GM19468 (cell line): ENCODE measurements at regions not wholly inside any gene's neighbourhood (a gene's known extent, or its start where the extent isn't known, plus 50 kb on each side); places are given as distances from the start of the nearest gene placed in this dataset.

Source experiments
- ATAC-seq: cut with Tn5 transposase; IDR thresholded peaks from one replicate; pipeline ENCODE4 v1.9.1; 2021; ENCODE audit warnings: mild to moderate bottlenecking, moderate library complexity, moderate number of reproducible peaks; ENCODE audit not compliant: unreplicated experiment; ENCODE audit errors: extremely low read depth

DNA sequence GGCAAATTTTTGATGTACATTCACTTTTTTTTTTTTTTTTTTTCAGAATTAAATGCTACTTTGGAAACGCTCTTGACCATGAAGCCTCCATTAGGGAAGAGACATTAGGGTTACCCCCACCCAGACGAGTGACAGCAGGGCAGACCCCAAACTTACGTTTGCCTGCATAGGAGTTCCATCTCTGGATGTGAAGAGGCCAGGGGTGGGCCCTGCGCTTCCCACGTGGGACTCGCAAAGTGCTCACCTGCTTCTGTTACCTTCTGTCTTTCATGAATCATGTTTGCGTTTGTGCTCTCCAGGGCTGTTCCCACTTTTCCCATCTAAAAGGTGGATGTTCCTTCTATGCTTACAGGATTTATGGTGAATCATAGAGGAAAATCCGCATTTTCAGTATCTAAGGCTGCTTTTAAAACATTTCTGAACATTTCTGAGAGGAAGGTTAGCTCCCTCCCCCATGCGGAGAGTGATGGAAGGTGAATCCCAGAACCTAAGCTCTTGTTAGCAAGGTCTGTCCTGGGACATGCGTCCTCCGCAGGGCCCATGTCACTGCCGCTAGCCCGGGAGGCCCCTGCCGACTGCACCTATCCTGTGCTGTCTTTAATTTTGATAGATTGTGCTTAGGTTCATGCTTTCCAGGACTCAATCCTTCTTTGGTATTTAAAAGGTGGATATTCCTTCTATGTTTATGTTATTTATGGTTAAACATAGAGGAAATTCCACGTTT is 135.7 kb upstream of the RTL1 start:
- ATAC-seq, result no peak

DNA sequence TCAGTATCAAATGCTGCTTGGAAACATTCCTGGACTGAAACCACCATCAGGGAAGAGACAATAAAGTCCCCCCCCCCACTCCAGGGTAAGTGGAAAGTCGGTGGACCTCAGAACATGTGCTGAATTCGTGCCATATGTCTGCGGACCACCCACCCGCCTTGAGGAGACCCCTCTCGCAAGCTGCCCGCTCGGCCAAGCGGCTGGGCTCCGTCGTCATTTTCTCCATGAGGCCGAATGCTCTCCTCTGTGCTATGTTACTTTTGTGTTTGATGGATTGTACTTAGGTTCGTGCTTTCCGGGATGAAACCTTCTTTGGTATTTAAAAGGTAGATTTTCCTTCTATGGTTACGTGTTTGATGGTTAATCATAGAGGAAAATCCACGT is 136.2 kb upstream of the RTL1 start:
- ATAC-seq, result no peak

GRCh38 chr14:101040538-101041442 is 137.3 kb upstream of the RTL1 start:
- no peak for ATAC-seq

- ATAC-seq, result no peak
Measured at GRCh38 chr14:101043891-101044290, 140.4 kb upstream of the RTL1 start.

GRCh38 chr14:101044741-101045140 is 141.2 kb upstream of the RTL1 start:
- no peak for ATAC-seq

DNA sequence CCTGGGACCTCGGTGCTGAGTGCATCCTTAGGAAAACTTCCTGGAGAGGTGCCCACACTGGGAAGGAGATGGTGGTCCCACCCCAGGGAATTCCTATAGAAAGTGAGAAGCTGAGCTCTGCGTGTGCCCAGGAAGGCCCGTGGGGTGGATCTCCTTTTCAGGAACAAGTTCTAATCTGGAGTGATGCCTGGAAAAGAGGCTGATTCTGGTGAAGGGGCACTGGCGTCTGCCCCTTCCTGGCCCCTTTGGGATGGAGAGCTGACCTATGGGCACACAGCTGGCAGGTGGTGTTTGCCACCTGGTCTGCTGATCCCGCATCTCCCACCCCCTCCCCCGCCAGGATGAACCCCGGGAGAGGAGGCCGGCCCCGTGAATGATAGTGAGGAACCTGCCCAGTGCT is 142.0 kb upstream of the RTL1 start:
- ATAC-seq, result no peak

DNA sequence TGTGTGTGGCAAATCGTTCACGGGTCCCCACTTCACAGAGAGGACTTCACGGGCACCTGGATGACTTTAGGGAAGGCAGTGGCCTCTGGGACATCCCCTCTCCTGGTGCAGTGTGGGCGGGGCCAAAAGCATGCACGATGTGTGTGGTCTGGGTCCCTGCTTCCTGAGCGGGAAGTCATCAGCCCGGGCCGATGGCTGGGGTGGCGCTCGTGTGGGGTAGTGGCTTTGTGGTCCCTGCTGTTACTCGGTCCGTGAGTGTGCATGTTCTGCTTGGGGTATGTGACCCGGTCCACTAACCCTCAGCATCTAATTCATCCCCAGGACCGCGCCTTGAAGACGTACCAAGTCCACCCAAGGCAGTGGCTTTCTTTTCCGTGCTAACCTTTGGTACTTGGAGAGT is 142.5 kb upstream of the RTL1 start:
- no peak for ATAC-seq

DNA sequence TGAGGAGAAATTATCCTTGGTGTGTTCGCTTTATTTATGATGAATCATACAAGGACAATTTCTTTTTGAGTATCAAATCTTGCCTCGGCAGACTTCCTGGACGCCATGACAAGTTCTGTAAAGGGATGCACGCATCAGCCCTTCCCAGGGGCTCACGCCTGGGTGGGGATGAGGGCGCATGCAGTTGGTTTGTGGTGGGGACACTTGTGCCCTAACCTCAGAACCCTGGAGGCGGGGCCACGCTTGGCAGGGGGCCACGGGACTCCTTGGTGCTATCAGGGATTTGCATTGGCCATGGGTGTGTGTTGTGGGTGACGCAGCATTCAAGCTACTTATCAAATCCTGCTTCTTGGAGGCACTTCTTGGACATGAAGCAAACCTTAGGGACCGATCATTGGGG is 143.8 kb upstream of the RTL1 start:
- ATAC-seq, result no peak

- ATAC-seq, result no peak
Measured at GRCh38 chr14:101048766-101049165, 145.2 kb upstream of the RTL1 start.

DNA sequence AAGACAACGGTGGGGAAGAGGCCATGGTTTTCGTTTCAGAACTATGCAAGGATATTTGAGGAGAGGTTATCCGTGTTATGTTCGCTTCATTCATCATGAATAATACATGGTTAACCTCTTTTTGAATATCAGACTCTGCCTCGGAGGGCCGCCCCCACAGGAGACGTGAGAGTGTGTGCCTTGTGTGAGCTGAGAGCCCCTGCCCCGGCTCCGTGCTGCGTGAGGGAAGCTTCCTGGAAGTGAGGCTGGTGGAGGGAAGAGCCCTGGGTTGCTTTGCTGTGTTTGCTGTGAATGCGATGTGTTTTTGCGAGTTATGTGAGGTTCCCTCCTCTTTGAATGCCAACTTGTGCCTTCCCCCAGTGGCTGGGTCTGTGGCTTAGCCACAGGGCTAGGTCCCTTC is 146.0 kb upstream of the RTL1 start:
- no peak for ATAC-seq

- no peak for ATAC-seq
Measured at GRCh38 chr14:101049942-101050341, 146.4 kb upstream of the RTL1 start.

- no peak for ATAC-seq
Measured at GRCh38 chr14:101050901-101051490, 147.5 kb upstream of the RTL1 start.

GRCh38 chr14:101054671-101055070 is 151.1 kb upstream of the RTL1 start:
- ATAC-seq, result no peak

GRCh38 chr14:101055106-101055662 is 151.7 kb upstream of the RTL1 start:
- no peak for ATAC-seq

DNA sequence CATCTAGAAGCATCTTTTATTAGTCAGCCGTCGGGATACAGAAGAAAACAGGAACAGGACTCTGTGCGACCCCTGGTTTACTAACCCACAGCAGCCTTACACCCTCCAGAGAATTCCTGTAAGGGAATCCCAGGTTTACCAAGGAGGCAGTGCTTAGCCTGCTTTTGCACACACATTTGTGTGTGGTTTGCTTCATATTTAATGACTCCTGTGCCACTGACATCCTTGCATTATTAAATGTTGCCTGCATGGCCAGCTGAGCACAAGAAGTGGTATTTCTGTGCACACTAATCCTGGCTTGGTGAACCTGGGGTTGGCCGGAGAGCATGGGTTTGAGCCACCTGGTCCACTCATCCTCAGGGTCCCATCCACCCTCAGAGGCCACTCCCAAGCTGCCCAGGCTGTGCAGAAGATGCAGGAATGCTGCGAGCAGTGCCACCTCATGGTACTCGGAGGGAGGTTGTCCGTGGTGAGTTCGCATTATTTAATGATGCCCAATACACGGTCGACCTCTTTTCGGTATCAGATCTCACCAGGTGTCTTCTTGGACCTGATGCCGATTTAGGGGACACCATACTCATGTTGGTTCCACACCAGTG is 152.4 kb upstream of the RTL1 start:
- ATAC-seq, result no peak

- no peak for ATAC-seq
Measured at GRCh38 chr14:101056446-101056845, 152.9 kb upstream of the RTL1 start.

- ATAC-seq, result no peak
Measured at GRCh38 chr14:101057394-101057793, 153.9 kb upstream of the RTL1 start.

DNA sequence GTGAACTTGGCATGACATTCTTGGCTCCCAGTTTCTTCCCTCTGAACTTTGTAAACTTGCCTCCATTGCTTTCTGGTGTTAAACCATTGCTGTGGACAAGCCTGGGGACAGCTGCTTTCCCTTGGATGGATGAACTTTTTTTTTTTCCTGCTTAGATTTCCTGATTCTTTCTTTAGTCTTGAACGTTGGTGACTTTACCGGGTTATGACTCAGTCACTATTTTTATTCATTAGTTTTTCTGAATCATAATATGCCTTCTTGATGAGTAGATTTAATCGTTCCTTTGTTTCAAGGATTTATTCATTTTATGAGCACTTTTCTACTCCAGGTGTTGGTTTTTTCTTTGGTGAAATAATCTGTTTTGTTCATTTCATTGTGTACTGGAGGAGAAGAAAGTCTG is 155.0 kb upstream of the RTL1 start:
- no peak for ATAC-seq

- ATAC-seq, result no peak
Measured at GRCh38 chr14:101060171-101060601, 156.7 kb upstream of the RTL1 start.

DNA sequence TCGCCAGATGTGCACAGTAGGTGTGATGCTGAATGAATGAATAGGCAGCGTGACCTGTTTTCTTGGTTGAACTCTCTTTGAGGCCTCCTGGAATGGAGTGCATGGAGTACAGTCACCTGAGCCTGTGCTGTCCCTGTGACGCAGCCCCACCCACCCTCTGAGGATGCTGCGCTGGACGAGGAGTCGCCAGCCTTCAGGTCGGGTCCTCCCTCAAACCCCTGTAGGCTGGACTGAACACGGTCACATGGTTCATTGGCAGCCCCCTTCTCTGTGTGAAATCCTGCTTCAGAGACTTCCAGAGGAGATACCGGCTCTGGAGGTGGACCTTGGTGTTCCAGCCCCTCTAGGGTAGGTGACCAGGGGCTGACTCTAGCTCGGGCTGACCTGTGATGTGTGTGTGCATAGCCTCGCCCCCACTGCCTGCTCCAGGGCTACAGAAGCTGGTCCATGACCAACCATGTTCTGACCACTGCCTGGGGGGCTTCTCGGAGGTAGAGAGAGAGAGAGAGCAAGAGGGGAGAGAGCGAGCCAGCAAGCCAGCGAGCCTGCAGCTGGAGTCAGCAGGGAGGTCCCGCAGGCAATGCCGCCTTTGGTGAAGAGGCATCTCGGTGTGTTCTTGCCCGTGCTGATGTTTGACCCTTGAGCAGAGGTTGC is 158.0 kb upstream of the RTL1 start:
- no peak for ATAC-seq
